ENCODE measurements at regions not wholly inside any gene's neighbourhood (a gene's known extent, or its start where the extent isn't known, plus 50 kb on each side); places are given as distances from the start of the nearest gene placed in this dataset.

GRCh38 chr14:54148251-54148650 is 191.6 kb upstream of the BMP4 start:
- no peak for TF ChIP-seq CTCF (IDR thresholded peaks at IDR 0.05; ENCODE audit: extremely low read depth, low read depth, low read length)
- H2AFZ ChIP-seq (ENCODE audit: low read length) = no peak overlapping the region
- H3K79me2 ChIP-seq (ENCODE audit: insufficient read depth, low read length) = no peaks in the 10 kb centered on the region
- no peaks in the 10 kb centered on the region for H4K20me1 ChIP-seq (ENCODE audit: insufficient read depth, low read length)
- H3K4me2 ChIP-seq (ENCODE audit: insufficient read depth, low read length) = no peak overlapping the region
- no peak overlapping the region for H3K4me3 ChIP-seq (ENCODE audit: insufficient read depth, low read length)
- H3K36me3 ChIP-seq (ENCODE audit: insufficient read depth, low read length) = no peaks in the 10 kb centered on the region
- no peak for DNase-seq (ENCODE audit: insufficient read length, low spot score, missing footprints)
- no peak overlapping the region for H3K27ac ChIP-seq (ENCODE audit: low read depth, low read length)
- no peaks in the 10 kb centered on the region for H3K9me3 ChIP-seq (ENCODE audit: low read depth, low read length)
- H3K4me1 ChIP-seq (ENCODE audit: insufficient read depth, low read length) = no peaks in the 10 kb centered on the region
- H3K27me3 ChIP-seq (ENCODE audit: insufficient read depth, low read length) = no peaks in the 10 kb centered on the region

GRCh38 chr14:54152351-54152750 is 195.7 kb upstream of the BMP4 start:
- Histone ChIP-seq H3K4me2 (ENCODE audit: insufficient read depth, low read length) (no peak overlapping the region), H3K27me3 (ENCODE audit: insufficient read depth, low read length) (peaks cover 6% of the 10 kb centered on the region), H3K9me3 (ENCODE audit: low read depth, low read length) (no peaks in the 10 kb centered on the region), H3K4me3 (ENCODE audit: insufficient read depth, low read length) (no peak overlapping the region), H4K20me1 (ENCODE audit: insufficient read depth, low read length) (no peaks in the 10 kb centered on the region), H2AFZ (ENCODE audit: low read length) (no peak overlapping the region), H3K4me1 (ENCODE audit: insufficient read depth, low read length) (no peaks in the 10 kb centered on the region), H3K79me2 (ENCODE audit: insufficient read depth, low read length) (no peaks in the 10 kb centered on the region), H3K36me3 (ENCODE audit: insufficient read depth, low read length) (no peaks in the 10 kb centered on the region), H3K27ac (ENCODE audit: low read depth, low read length) (no peak overlapping the region)
- no peak for DNase-seq (ENCODE audit: insufficient read length, low spot score, missing footprints)
- no peak for TF ChIP-seq CTCF (IDR thresholded peaks at IDR 0.05; ENCODE audit: extremely low read depth, low read depth, low read length)

GRCh38 chr14:54166049-54166950 is 209.7 kb upstream of the BMP4 start:
- H3K27me3 ChIP-seq (ENCODE audit: insufficient read depth, low read length) = peaks cover 28% of the 10 kb centered on the region
- no peak for TF ChIP-seq CTCF (IDR thresholded peaks at IDR 0.05; ENCODE audit: extremely low read depth, low read depth, low read length)
- no peak overlapping the region for H3K27ac ChIP-seq (ENCODE audit: low read depth, low read length)
- DNase-seq (ENCODE audit: insufficient read length, low spot score, missing footprints) = no peak
- H3K4me2 ChIP-seq (ENCODE audit: insufficient read depth, low read length) = no peak overlapping the region
- H3K9me3 ChIP-seq (ENCODE audit: low read depth, low read length) = no peaks in the 10 kb centered on the region
- H3K4me3 ChIP-seq (ENCODE audit: insufficient read depth, low read length) = no peak overlapping the region
- no peaks in the 10 kb centered on the region for H3K36me3 ChIP-seq (ENCODE audit: insufficient read depth, low read length)
- H3K79me2 ChIP-seq (ENCODE audit: insufficient read depth, low read length) = no peaks in the 10 kb centered on the region
- H4K20me1 ChIP-seq (ENCODE audit: insufficient read depth, low read length) = no peaks in the 10 kb centered on the region
- H2AFZ ChIP-seq (ENCODE audit: low read length) = no peak overlapping the region
- peaks cover 10% of the 10 kb centered on the region for H3K4me1 ChIP-seq (ENCODE audit: insufficient read depth, low read length)

GRCh38 chr14:54168489-54168888 is 211.9 kb upstream of the BMP4 start:
- DNase-seq (ENCODE audit: insufficient read length, low spot score, missing footprints) = no peak
- Histone ChIP-seq H3K4me3 (ENCODE audit: insufficient read depth, low read length) (no peak overlapping the region), H3K27ac (ENCODE audit: low read depth, low read length) (no peak overlapping the region), H3K4me2 (ENCODE audit: insufficient read depth, low read length) (no peak overlapping the region), H3K4me1 (ENCODE audit: insufficient read depth, low read length) (peaks cover 10% of the 10 kb centered on the region), H3K27me3 (ENCODE audit: insufficient read depth, low read length) (peaks cover 22% of the 10 kb centered on the region), H3K9me3 (ENCODE audit: low read depth, low read length) (no peaks in the 10 kb centered on the region), H3K79me2 (ENCODE audit: insufficient read depth, low read length) (no peaks in the 10 kb centered on the region), H3K36me3 (ENCODE audit: insufficient read depth, low read length) (no peaks in the 10 kb centered on the region), H4K20me1 (ENCODE audit: insufficient read depth, low read length) (no peaks in the 10 kb centered on the region), H2AFZ (ENCODE audit: low read length) (no peak overlapping the region)
- no peak for TF ChIP-seq CTCF (IDR thresholded peaks at IDR 0.05; ENCODE audit: extremely low read depth, low read depth, low read length)
